HUES48 (cell line): ENCODE measurements at regions not wholly inside any gene's neighbourhood (a gene's known extent, or its start where the extent isn't known, plus 50 kb on each side); places are given as distances from the start of the nearest gene placed in this dataset.
A peak's percentile ranks its signal among the peaks of the same experiment; 100 is the strongest.
"Not testable (repeated sequence)": the region's sequence is repeated elsewhere in the genome, so short reads cannot be mapped to it uniquely, and the experiment has no call there.

ENCODE experiments used
- H3K27ac ChIP-seq: one replicate; pipeline ENCODE4 v1.7.0; 2013; ENCODE audit warnings: low read depth, low read length, inconsistent platforms
- H3K27me3 ChIP-seq: 2 replicates; pipeline ENCODE4 v1.6.1; 2013; ENCODE audit warnings: mild to moderate bottlenecking, low read length; ENCODE audit not compliant: control insufficient read depth, insufficient read depth
- H3K36me3 ChIP-seq: 2 replicates; pipeline ENCODE4 v1.6.1; 2013; ENCODE audit warnings: low read length; ENCODE audit not compliant: control insufficient read depth, insufficient read depth
- H3K4me1 ChIP-seq: 2 replicates; pipeline ENCODE4 v1.6.1; 2013; ENCODE audit warnings: mild to moderate bottlenecking, low read length; ENCODE audit not compliant: control insufficient read depth, insufficient read depth
- H3K4me3 ChIP-seq: 2 replicates; pipeline ENCODE4 v1.5.1; 2013; ENCODE audit warnings: mild to moderate bottlenecking, low read depth, low read length
- H3K9ac ChIP-seq: 2 replicates; pipeline ENCODE4 v1.6.1; 2013; ENCODE audit warnings: mild to moderate bottlenecking, low read depth, low read length, moderate library complexity
- H3K9me3 ChIP-seq: 2 replicates; pipeline ENCODE4 v1.6.1; 2013; ENCODE audit warnings: low read length; ENCODE audit not compliant: control insufficient read depth, insufficient read depth

DNA sequence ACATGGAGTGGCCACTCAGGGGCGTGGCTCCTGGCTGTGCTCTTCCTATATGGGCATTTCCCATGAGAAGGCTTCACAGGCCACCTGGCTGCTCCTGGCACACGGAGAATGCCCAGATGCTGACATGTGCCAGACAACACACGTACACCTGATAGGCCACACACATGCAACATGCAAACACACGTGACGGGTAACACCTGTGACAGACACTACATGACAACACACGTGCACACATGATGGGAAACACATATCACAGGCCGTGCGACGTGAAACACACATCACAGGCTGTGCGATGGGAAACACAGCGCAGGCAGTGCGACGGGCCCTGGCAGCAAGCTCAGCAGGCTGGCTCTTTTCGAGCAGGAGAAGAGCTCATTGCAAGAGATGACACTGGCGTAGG lies 94.3 kb upstream of the HMX1 start:
- H3K27me3 ChIP-seq = peaks cover 20% of the 10 kb centered on the region; the same call in 1 of the 2 replicates
- not testable (repeated sequence) for H3K9ac ChIP-seq, H3K4me1 ChIP-seq, H3K36me3 ChIP-seq, H3K4me3 ChIP-seq, H3K9me3 ChIP-seq, H3K27ac ChIP-seq

DNA sequence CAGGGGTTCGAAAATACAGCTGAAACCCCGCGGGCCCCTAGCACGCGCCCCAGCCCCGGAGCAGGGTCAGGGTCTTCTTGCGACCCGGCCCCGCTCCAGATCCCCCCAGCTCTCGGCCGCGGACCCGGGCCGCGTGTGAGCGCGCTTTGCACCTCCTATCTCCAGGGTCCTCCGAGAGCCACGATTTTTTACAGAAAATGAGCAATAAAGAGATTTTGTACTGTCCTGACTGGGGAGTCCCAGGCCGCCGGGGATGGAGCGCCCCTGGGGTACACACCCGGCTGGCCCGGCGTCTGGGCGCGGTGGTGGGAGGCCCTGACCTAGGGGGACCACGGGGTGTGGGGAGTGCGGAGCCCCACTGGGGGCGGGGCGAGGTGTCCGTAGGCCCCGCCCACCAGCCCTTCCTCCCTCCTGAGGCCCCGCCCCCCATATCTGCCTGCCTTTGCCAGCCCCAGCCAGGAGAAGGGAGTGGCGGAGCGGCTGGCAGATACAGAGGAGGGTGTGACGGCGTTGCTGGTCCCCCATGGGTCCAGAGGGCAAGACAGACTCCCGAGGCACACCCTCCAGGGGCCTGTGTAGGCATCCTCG lies 92.7 kb upstream of the HMX1 start:
- H3K27me3 ChIP-seq = peaks cover 20% of the 10 kb centered on the region; the same call in 1 of the 2 replicates
- H3K36me3 ChIP-seq, H3K9me3 ChIP-seq, H3K4me1 ChIP-seq, H3K27ac ChIP-seq, H3K9ac ChIP-seq: not testable (repeated sequence)
- peak overlapping the region; percentile 54 for H3K4me3 ChIP-seq

DNA sequence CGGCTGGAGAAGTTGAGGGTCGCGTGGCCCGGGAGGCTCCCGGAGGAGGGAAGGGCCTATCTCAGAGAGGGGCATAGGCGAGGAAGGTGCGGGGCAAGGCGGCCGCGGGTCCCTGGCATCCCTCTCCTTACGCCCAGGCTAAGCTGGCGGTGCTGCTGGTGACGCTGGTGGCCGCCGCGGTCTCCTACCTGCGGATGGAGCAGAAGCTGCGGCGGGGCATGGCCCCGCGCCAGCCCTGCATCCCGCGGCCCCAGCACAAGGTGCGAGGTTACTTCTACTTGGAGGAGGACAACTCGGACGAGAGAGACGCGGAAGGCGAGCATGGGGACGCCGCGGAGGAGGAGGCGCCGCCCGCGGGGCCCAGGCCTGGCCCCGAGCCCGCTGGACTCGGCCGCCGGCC lies 91.9 kb upstream of the HMX1 start:
- H3K9ac ChIP-seq, H3K27ac ChIP-seq, H3K36me3 ChIP-seq, H3K4me1 ChIP-seq, H3K9me3 ChIP-seq: not testable (repeated sequence)
- H3K27me3 ChIP-seq = peaks cover 20% of the 10 kb centered on the region; the same call in 1 of the 2 replicates
- H3K4me3 ChIP-seq = peak overlapping the region; percentile 54; the same call in 1 of the 2 replicates

GRCh38 chr4:8961343-8961742 lies 89.7 kb upstream of the HMX1 start:
- H3K27me3 ChIP-seq = peaks cover 20% of the 10 kb centered on the region; the same call in 1 of the 2 replicates
- H3K9ac ChIP-seq, H3K4me1 ChIP-seq, H3K27ac ChIP-seq, H3K36me3 ChIP-seq, H3K9me3 ChIP-seq, H3K4me3 ChIP-seq: not testable (repeated sequence)

DNA sequence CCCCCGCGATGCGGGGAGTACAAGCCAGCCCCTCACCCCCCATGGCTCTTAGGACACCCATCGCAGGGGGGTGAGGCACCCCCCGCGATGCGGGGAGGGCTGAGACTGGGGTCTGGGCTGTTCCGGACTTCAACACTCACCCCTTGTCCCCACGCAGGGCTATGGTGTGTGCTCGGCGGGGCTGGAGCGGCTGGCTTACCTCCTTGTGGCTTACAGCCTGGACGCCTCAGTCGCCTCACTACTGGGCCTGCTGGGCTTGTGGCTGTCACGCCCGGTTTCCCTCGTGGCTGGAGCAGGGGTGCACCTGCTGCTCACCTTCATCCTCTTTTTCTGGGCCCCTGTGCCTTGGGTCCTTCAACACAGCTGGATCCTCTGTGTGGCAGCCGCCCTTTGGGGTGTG lies 87.8 kb upstream of the HMX1 start:
- H3K27me3 ChIP-seq = peaks cover 14% of the 10 kb centered on the region; the same call in 1 of the 2 replicates
- not testable (repeated sequence) for H3K4me3 ChIP-seq, H3K9me3 ChIP-seq, H3K9ac ChIP-seq, H3K36me3 ChIP-seq, H3K27ac ChIP-seq, H3K4me1 ChIP-seq

DNA sequence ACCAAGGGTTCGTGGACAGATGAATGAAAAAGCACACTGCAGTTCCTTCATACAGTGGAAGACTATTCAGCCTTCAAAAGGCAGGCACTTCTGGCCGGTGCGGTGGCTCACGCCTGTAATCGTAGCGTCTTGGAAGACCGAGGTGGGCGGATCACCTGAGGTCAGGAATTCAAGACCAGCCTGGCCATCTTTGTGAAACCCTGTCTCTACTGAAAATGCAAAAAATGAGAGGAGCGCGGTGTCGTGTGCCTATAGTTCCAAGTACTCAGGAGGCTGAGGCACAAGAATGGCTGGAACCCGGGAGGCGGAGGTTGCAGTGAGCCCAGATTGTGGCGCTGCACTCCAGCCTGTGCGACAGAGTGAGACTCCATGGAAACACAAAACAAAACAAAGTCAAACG lies 82.4 kb upstream of the HMX1 start:
- H3K36me3 ChIP-seq, H3K27ac ChIP-seq, H3K4me3 ChIP-seq, H3K27me3 ChIP-seq, H3K4me1 ChIP-seq, H3K9me3 ChIP-seq, H3K9ac ChIP-seq: not testable (repeated sequence)

- not testable (repeated sequence) for H3K4me1 ChIP-seq, H3K9ac ChIP-seq, H3K4me3 ChIP-seq, H3K36me3 ChIP-seq, H3K27me3 ChIP-seq, H3K27ac ChIP-seq, H3K9me3 ChIP-seq
Observed at GRCh38 chr4:8952791-8953190, 81.2 kb upstream of the HMX1 start.

DNA sequence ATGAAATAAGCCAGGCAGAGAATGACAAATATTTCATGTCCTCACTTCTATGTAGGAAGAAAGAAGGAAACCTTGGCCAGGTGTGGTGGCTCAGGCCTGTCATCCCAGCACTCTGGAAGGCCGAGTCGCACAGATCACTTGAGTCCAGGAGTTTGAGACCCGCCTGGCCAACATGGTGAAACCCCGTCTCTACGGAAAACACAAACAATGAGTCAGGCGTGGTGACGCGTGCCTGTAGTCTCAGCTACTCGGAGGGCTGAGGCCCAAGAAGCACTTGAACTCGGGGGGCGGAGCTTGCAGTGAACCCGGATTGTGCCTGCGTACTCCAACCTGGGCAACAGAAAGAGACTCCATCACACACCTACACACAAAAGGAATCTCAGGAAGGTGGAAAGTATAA lies 80.5 kb upstream of the HMX1 start:
- H3K4me1 ChIP-seq, H3K4me3 ChIP-seq, H3K9me3 ChIP-seq, H3K27me3 ChIP-seq, H3K27ac ChIP-seq, H3K36me3 ChIP-seq, H3K9ac ChIP-seq: not testable (repeated sequence)

GRCh38 chr4:8945506-8945905 lies 73.9 kb upstream of the HMX1 start:
- not testable (repeated sequence) for H3K9ac ChIP-seq, H3K9me3 ChIP-seq, H3K4me3 ChIP-seq, H3K36me3 ChIP-seq, H3K27me3 ChIP-seq, H3K4me1 ChIP-seq, H3K27ac ChIP-seq

DNA sequence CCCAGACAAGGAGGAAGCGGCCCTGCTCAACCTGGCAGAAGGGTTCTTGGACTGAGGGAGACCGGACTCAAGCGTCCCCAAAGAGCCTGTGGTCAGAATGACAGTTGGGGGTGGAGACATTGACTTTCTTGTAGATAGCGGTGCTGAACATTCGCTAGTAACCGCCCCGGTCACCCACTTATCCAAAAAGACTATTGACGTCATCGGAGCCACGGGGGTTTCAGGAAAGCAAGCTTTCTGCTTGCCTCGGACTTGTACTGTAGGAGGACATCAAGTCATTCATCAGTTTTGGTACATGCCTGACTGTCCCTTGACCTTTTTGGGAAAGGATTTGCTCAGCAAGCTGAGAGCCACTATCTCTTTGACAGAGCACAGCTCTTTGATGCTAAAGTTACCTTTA lies 71.7 kb upstream of the HMX1 start:
- not testable (repeated sequence) for H3K9me3 ChIP-seq, H3K9ac ChIP-seq, H3K4me1 ChIP-seq, H3K27ac ChIP-seq, H3K4me3 ChIP-seq, H3K36me3 ChIP-seq, H3K27me3 ChIP-seq

GRCh38 chr4:8942088-8942487 lies 70.4 kb upstream of the HMX1 start:
- not testable (repeated sequence) for H3K27me3 ChIP-seq, H3K27ac ChIP-seq, H3K4me1 ChIP-seq, H3K36me3 ChIP-seq, H3K4me3 ChIP-seq, H3K9ac ChIP-seq, H3K9me3 ChIP-seq

- H3K4me1 ChIP-seq, H3K27me3 ChIP-seq, H3K27ac ChIP-seq, H3K4me3 ChIP-seq, H3K36me3 ChIP-seq, H3K9me3 ChIP-seq, H3K9ac ChIP-seq: not testable (repeated sequence)
Observed at GRCh38 chr4:8941492-8941805, 69.8 kb upstream of the HMX1 start.
